ENCODE measurements at regions not wholly inside any gene's neighbourhood (a gene's known extent, or its start where the extent isn't known, plus 50 kb on each side); places are given as distances from the start of the nearest gene placed in this dataset.

DNA sequence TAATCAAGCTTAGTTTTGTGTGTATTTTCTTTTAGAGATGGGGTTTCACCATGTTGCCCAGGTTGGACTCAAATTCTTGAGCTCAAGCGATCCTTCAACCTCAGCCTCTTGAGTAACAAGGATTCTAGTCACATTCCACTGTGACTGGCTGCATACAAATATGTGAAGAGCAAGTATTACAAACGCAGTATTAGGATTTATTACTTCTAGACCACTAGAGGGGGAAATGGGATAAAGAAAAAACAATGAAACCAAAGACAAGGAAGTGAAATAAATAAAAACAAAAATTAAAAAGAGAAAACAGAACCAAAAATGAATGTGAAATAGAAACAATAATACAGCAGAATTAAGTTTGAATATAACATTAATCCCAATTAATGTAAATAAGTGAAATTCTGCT is 308.7 kb downstream of the ANKRD30A start:
- Histone ChIP-seq H3K27ac (no peak overlapping the region), H3K27me3 (no peaks in the 10 kb centered on the region), H3K4me1 (no peaks in the 10 kb centered on the region), H3K9me3 (no peaks in the 10 kb centered on the region), H3K4me3 (no peak overlapping the region), H3K36me3 (no peaks in the 10 kb centered on the region)
- DNase-seq (ENCODE audit: low spot score in 2 of 2): no peak
- TF ChIP-seq, protein P1, sequence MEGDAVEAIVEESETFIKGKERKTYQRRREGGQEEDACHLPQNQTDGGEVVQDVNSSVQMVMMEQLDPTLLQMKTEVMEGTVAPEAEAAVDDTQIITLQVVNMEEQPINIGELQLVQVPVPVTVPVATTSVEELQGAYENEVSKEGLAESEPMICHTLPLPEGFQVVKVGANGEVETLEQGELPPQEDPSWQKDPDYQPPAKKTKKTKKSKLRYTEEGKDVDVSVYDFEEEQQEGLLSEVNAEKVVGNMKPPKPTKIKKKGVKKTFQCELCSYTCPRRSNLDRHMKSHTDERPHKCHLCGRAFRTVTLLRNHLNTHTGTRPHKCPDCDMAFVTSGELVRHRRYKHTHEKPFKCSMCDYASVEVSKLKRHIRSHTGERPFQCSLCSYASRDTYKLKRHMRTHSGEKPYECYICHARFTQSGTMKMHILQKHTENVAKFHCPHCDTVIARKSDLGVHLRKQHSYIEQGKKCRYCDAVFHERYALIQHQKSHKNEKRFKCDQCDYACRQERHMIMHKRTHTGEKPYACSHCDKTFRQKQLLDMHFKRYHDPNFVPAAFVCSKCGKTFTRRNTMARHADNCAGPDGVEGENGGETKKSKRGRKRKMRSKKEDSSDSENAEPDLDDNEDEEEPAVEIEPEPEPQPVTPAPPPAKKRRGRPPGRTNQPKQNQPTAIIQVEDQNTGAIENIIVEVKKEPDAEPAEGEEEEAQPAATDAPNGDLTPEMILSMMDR (IDR thresholded peaks at IDR 0.05): no peak
- TF ChIP-seq POLR2AphosphoS5 (IDR thresholded peaks at IDR 0.05) (no peak), POLR2A (IDR thresholded peaks at IDR 0.05) (no peak)
- intact Hi-C loops (cut with DNase I; ENCODE audit: low total_unique reads): no loop called here
